K562 (cell line): ENCODE measurements at regions not wholly inside any gene's neighbourhood (a gene's known extent, or its start where the extent isn't known, plus 50 kb on each side); places are given as distances from the start of the nearest gene placed in this dataset.
A peak's percentile ranks its signal among the peaks of the same experiment; 100 is the strongest.

Source experiments
- CBX5 ChIP-seq: IDR thresholded peaks from 2 replicates; pipeline ENCODE4 v1.6.1; 2014; ENCODE audit warnings: low read depth, borderline replicate concordance
- COPS2 ChIP-seq: fragments of 450-650 bp; conservative IDR thresholded peaks from 2 replicates; pipeline ENCODE4 v1.6.1; 2016; ENCODE audit warnings: mild to moderate bottlenecking, moderate library complexity
- FOXO4 ChIP-seq: fragments of 450-650 bp; formaldehyde crosslinking; IDR thresholded peaks from 2 replicates; pipeline ENCODE4 v1.4.0; 2020; ENCODE audit warnings: mild to moderate bottlenecking, moderate library complexity
- HDAC8 ChIP-seq: fragments of 450-650 bp; IDR thresholded peaks from 2 replicates; pipeline ENCODE4 v1.6.1; 2016; ENCODE audit warnings: mild to moderate bottlenecking, missing genetic modification characterization, moderate library complexity, missing compliant biosample characterization
- HMGN3 ChIP-seq: IDR thresholded peaks from 2 replicates; pipeline ENCODE4 v1.6.1; 2011; ENCODE audit warnings: borderline replicate concordance, low read depth, mild to moderate bottlenecking, mixed read lengths, low read length; ENCODE audit not compliant: insufficient read length; ENCODE audit errors: extremely low read depth
- ILK ChIP-seq: fragments of 450-650 bp; IDR thresholded peaks from 2 replicates; pipeline ENCODE4 v1.6.1; 2016; ENCODE audit warnings: missing genetic modification characterization, low read depth, mild to moderate bottlenecking, missing compliant biosample characterization, moderate library complexity, borderline replicate concordance
- L3MBTL2 ChIP-seq: fragments of 450-650 bp; IDR thresholded peaks from 2 replicates; pipeline ENCODE4 v1.6.1; 2016; ENCODE audit warnings: mild to moderate bottlenecking, moderate library complexity
- MAZ ChIP-seq, 2 experiments: fragments of 450-650 bp in 1 of 2; sonication (generic) in 1 of 2; formaldehyde crosslinking; IDR thresholded peaks in 1 of 2; conservative IDR thresholded peaks in 1 of 2; 2 replicates each; pipeline versions ENCODE4 v1.4.0 to v1.5.0; 2020; ENCODE audit warnings: mild to moderate bottlenecking in 1 of 2, missing genetic modification reagents in 1 of 2
- PATZ1 ChIP-seq: fragments of 250-450 bp; sonication (Bioruptor Pico); IDR thresholded peaks from 2 replicates; pipeline ENCODE4 v1.5.0; 2020; ENCODE audit warnings: mild to moderate bottlenecking, borderline replicate concordance
- RBM17 ChIP-seq: fragments of 200-400 bp; formaldehyde crosslinking; IDR thresholded peaks from 2 replicates; pipeline ENCODE4 v1.6.1; 2017; ENCODE audit warnings: low read depth, mild to moderate bottlenecking, low read length, borderline replicate concordance
- RERE ChIP-seq: sonication (generic); formaldehyde crosslinking; IDR thresholded peaks from 2 replicates; pipeline ENCODE4 v1.8.0; 2023; ENCODE audit warnings: missing genetic modification reagents, mild to moderate bottlenecking, borderline replicate concordance
- SMAD2 ChIP-seq: fragments of 150-350 bp; IDR thresholded peaks from 2 replicates; pipeline ENCODE4 v1.6.1; 2014; ENCODE audit warnings: low read depth, mild to moderate bottlenecking, low read length
- SRF ChIP-seq, 2 experiments: fragments of 250-450, 450-650 bp in 1 of 2; sonication (Bioruptor Pico) in 1 of 2; sonication (generic) in 1 of 2; formaldehyde crosslinking; IDR thresholded peaks; 2 replicates each; pipeline versions ENCODE4 v1.5.0 to v1.5.1; 2020 to 2022; ENCODE audit warnings: mild to moderate bottlenecking in 1 of 2, missing genetic modification reagents in 1 of 2
- SUPT5H ChIP-seq: fragments of 450-650 bp; IDR thresholded peaks from 2 replicates; pipeline ENCODE4 v1.6.1; 2016
- THAP7 ChIP-seq: fragments of 250-450 bp; sonication (Bioruptor Pico); IDR thresholded peaks from 2 replicates; pipeline ENCODE4 v1.5.0; 2021
- U2AF1 ChIP-seq: fragments of 200-400 bp; formaldehyde crosslinking; optimal IDR thresholded peaks from 2 replicates; pipeline ENCODE3; 2017; ENCODE audit warnings: mild to moderate bottlenecking, low read depth, low read length, moderate library complexity
- ZNF124 ChIP-seq: sonication (generic); formaldehyde crosslinking; IDR thresholded peaks from 2 replicates; pipeline ENCODE4 v1.8.1; 2022; ENCODE audit warnings: missing genetic modification reagents
- ZNF165 ChIP-seq: fragments of 250-450 bp; sonication (Bioruptor Pico); IDR thresholded peaks from 2 replicates; pipeline ENCODE4 v1.4.0; 2020; ENCODE audit warnings: borderline replicate concordance

- TF ChIP-seq COPS2 = no peak
- TF ChIP-seq ZNF124 (CRISPR knock-in tag) = no peak
- TF ChIP-seq CBX5 = no peak
- TF ChIP-seq L3MBTL2 = no peak
- peak; percentile 89; the same call in 1 of the 2 replicates for TF ChIP-seq ZNF165 (CRISPR knock-in tag)
- TF ChIP-seq ILK = peak; percentile 82; the same call in 1 of the 2 replicates
- no peak for TF ChIP-seq RBM17
- no peak for TF ChIP-seq SUPT5H
- TF ChIP-seq U2AF1 = no peak
- peak; percentile 84; the same call in 1 of the 2 replicates for TF ChIP-seq PATZ1
- no peak for TF ChIP-seq HMGN3
- peak; percentile 70; the same call in 1 of the 2 replicates for TF ChIP-seq THAP7 (CRISPR knock-in tag)
- peak; percentile 69; the same call in 1 of the 2 replicates for TF ChIP-seq HDAC8 (tag)
- TF ChIP-seq SRF (CRISPR knock-in tag; IDR thresholded peaks at IDR 0.05) = peak in 1 of 2 experiments; percentile 61; a peak in 1 of 4 replicates
- no peak for TF ChIP-seq RERE (CRISPR knock-in tag)
- peak in 1 of 2 experiments; percentile 35; a peak in 1 of 4 replicates for TF ChIP-seq MAZ (CRISPR knock-in tag; conservative IDR thresholded peaks at IDR 0.05 in 1 of 2, IDR thresholded peaks at IDR 0.05 in 1 of 2)
- TF ChIP-seq SMAD2 = no peak
- 0 out of 2 replicates have a peak, but pooled peaks have one; percentile 40 for TF ChIP-seq FOXO4 (CRISPR knock-in tag)
Observed at GRCh38 chr1:67923074-67923473, 89.8 kb upstream of the GNG12 start (continued).
